ENCODE measurements at regions not wholly inside any gene's neighbourhood (a gene's known extent, or its start where the extent isn't known, plus 50 kb on each side); places are given as distances from the start of the nearest gene placed in this dataset.

DNA sequence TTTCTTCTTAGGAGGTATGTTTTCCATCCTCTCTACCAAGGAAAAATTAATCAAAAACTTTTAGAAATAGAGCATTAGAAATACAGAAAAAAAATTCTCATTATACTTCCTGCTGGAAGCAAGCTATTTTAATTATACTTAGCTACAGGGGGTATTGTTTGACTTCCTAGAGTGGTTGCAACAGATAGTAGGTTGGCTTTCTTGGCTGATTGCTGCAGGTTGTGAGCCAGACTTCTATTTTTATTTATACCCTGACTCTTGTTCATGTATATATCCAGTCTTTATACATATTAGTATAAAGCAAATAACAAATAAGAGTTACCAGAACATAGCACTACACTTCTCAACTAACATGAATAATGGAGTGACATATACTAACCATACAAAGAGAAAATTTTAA, 460.8 kb upstream of the REG3G start:
- TF ChIP-seq, protein P1, sequence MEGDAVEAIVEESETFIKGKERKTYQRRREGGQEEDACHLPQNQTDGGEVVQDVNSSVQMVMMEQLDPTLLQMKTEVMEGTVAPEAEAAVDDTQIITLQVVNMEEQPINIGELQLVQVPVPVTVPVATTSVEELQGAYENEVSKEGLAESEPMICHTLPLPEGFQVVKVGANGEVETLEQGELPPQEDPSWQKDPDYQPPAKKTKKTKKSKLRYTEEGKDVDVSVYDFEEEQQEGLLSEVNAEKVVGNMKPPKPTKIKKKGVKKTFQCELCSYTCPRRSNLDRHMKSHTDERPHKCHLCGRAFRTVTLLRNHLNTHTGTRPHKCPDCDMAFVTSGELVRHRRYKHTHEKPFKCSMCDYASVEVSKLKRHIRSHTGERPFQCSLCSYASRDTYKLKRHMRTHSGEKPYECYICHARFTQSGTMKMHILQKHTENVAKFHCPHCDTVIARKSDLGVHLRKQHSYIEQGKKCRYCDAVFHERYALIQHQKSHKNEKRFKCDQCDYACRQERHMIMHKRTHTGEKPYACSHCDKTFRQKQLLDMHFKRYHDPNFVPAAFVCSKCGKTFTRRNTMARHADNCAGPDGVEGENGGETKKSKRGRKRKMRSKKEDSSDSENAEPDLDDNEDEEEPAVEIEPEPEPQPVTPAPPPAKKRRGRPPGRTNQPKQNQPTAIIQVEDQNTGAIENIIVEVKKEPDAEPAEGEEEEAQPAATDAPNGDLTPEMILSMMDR (conservative IDR thresholded peaks at IDR 0.05) = no peak
- TF ChIP-seq EZH2 (IDR thresholded peaks at IDR 0.05; ENCODE audit: low read depth) = no peak

Data from PC-9 (cell line).